Transverse colon (tissue), 4 donors: ENCODE measurements at regions not wholly inside any gene's neighbourhood (a gene's known extent, or its start where the extent isn't known, plus 50 kb on each side); places are given as distances from the start of the nearest gene placed in this dataset.

ENCODE experiments used
- DNase-seq: peaks from one replicate; pipeline ENCODE4 v3.0.0-alpha.2; 2019
- H3K27ac ChIP-seq, 4 donors: fragments of 200-600 bp; sonication (generic); 2 replicates each; pipeline ENCODE4 v1.5.1; 2016 to 2018; ENCODE audit warnings: inconsistent platforms in 4 of 4
- H3K27me3 ChIP-seq: fragments of 200-600 bp; sonication (generic); 2 replicates; pipeline ENCODE4 v1.5.1; 2017; ENCODE audit warnings: inconsistent platforms
- H3K36me3 ChIP-seq, 4 donors: fragments of 200-600 bp; sonication (generic); 2 replicates each; pipeline ENCODE4 v1.5.1; 2017 to 2019; ENCODE audit warnings: inconsistent platforms in 4 of 4
- H3K4me1 ChIP-seq, 4 donors: fragments of 200-600 bp; sonication (generic); 2 replicates each; pipeline ENCODE4 v1.5.1; 2017 to 2020; ENCODE audit warnings: inconsistent platforms in 4 of 4
- H3K4me3 ChIP-seq, 4 donors: fragments of 200-600 bp; sonication (generic); 1 replicate in 1 of 4; 2 replicates in 3 of 4; pipeline versions ENCODE4 v1.5.1 to v1.6.1; 2017 to 2019; ENCODE audit warnings: inconsistent platforms in 4 of 4
- H3K9me3 ChIP-seq, 2 donors: fragments of 200-600 bp; sonication (generic); 2 replicates each; pipeline ENCODE4 v1.5.1; 2017 to 2019; ENCODE audit warnings: inconsistent platforms in 2 of 2
- EP300 ChIP-seq: sonication (generic); formaldehyde crosslinking; IDR thresholded peaks from one replicate; pipeline ENCODE4 v1.6.1; 2017; ENCODE audit warnings: antibody characterized with exemption, low read depth
- POLR2A ChIP-seq: fragments of 450-650 bp; IDR thresholded peaks from one replicate; pipeline ENCODE4 v1.6.1; 2016; ENCODE audit warnings: antibody characterized with exemption, mild to moderate bottlenecking, moderate library complexity
- POLR2AphosphoS5 ChIP-seq, 3 donors: sonication (generic); formaldehyde crosslinking; IDR thresholded peaks; one replicate each; pipeline ENCODE4 v1.6.1; 2016; ENCODE audit warnings: antibody characterized with exemption in 3 of 3
- WGBS, 2 donors: methylation state at CpG; one replicate each; pipeline ENCODE4 v1.1.5; 2018; ENCODE audit warnings: low coverage in 1 of 2; 5-methylcytosine and 5-hydroxymethylcytosine counted together
- in situ Hi-C, 4 donors: fragments of 200-750 bp; cut with MboI; loops; one replicate each; pipeline versions ENCODE4 v1.15.0 to v1.15.1; 2017; ENCODE audit warnings: low sequenced_read_pairs in 3 of 4, low pct_ligation_motif_present in 1 of 4, low pct_unique_long_range_greater_than_20kb in 1 of 4
- intact Hi-C: fragments of 100-400 bp; cut with DNase I; formaldehyde crosslinking; loops from one replicate; pipeline ENCODE4 v1.15.1; 2023; ENCODE audit warnings: low total_unique reads
- TF ChIP-seq, protein P1 (sequence below), 5 experiments: fragments of 200-600 bp in 3 of 5; fragments of 450-650 bp in 2 of 5; sonication (generic) in 3 of 5; IDR thresholded peaks; 1 replicate in 2 of 5; 2 replicates in 3 of 5; pipeline ENCODE4 v1.5.1; 2016 to 2017; ENCODE audit warnings: antibody characterized with exemption in 5 of 5, inconsistent platforms in 3 of 5, mild to moderate bottlenecking in 2 of 5, moderate library complexity in 1 of 5

DNA sequence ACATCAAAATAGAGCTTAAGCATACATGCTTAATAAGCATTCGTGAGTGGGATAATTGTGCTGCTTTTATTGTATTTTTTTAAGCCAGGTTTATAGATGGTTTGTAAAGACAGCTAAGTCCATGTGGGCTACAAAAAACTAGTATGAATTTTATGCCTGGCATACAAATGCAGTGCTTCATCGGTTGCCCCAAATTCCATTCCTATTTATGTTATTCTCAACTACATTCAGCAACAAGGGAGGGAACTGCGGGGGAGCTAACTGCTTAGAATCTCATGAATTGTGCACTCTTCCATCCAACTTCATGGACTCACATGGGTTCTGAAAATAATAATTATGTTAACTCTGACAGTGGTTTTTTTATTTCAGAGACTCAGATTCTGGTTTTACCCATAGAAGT is 199.2 kb downstream of the FAM170A start:
- Histone ChIP-seq H3K36me3 (no peaks in the 10 kb centered on the region), H3K4me1 (no peaks in the 10 kb centered on the region), H3K4me3 (no peak overlapping the region), H3K27me3 (no peaks in the 10 kb centered on the region), H3K9me3 (no peaks in the 10 kb centered on the region), H3K27ac (no peak overlapping the region)
- no peak for DNase-seq
- WGBS, 2 donors, result 60% methylated on average over 1 to 3 of the region's 3 CpGs
- TF ChIP-seq POLR2AphosphoS5 (IDR thresholded peaks at IDR 0.05), result no peak
- intact Hi-C loops (no loop called here), in situ Hi-C loops (no loop called here)

DNA sequence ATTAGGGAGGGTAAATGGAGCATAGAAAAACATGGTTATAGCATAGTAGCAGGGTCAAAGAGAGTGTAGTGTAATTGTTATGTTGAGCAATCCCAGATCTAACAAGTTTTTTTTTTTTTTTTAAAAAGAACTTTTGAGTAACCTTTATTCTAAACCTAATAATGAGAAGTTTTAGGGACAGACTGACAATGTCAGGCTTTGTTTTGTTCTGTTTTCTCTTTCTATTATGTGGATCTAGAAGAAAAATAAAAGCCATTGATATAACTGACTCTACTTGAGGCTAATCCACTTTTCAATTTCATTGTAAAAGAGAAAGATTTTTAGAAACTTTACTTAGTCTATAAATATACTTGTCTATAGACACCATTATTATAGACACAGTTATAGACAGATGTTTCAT is 200.0 kb downstream of the FAM170A start:
- H3K9me3 ChIP-seq, result no peaks in the 10 kb centered on the region
- H3K4me3 ChIP-seq, result no peak overlapping the region
- TF ChIP-seq POLR2A (no peak), EP300 (no peak), POLR2AphosphoS5 (IDR thresholded peaks at IDR 0.05) (no peak)
- TF ChIP-seq, protein P1, sequence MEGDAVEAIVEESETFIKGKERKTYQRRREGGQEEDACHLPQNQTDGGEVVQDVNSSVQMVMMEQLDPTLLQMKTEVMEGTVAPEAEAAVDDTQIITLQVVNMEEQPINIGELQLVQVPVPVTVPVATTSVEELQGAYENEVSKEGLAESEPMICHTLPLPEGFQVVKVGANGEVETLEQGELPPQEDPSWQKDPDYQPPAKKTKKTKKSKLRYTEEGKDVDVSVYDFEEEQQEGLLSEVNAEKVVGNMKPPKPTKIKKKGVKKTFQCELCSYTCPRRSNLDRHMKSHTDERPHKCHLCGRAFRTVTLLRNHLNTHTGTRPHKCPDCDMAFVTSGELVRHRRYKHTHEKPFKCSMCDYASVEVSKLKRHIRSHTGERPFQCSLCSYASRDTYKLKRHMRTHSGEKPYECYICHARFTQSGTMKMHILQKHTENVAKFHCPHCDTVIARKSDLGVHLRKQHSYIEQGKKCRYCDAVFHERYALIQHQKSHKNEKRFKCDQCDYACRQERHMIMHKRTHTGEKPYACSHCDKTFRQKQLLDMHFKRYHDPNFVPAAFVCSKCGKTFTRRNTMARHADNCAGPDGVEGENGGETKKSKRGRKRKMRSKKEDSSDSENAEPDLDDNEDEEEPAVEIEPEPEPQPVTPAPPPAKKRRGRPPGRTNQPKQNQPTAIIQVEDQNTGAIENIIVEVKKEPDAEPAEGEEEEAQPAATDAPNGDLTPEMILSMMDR (IDR thresholded peaks at IDR 0.05), result no peak
- H3K4me1 ChIP-seq, result no peaks in the 10 kb centered on the region
- no peak overlapping the region for H3K27ac ChIP-seq
- no peaks in the 10 kb centered on the region for H3K27me3 ChIP-seq
- intact Hi-C loops (no loop called here), in situ Hi-C loops (no loop called here)
- H3K36me3 ChIP-seq, result no peaks in the 10 kb centered on the region
- no peak for DNase-seq

DNA sequence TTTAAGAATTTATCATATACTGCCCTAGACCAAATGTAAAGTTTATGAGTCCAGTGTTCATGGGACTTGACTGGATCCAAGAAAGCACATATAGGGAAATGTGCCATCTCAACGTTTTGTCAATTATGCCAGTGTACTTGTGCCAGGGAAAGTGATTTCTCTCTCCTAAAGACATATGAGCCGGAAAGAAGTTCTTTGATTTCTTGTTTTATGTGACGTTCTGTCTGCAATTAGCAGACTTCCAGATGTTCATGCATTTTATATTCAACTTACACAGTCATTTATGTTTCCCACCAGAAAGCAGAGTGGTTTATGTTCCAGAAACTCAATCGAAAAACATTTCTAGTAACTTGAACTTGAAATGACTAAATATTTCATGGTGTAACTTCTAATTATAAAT is 203.8 kb downstream of the FAM170A start:
- Histone ChIP-seq H3K27ac (no peak overlapping the region), H3K4me3 (no peak overlapping the region), H3K27me3 (no peaks in the 10 kb centered on the region), H3K9me3 (no peaks in the 10 kb centered on the region), H3K4me1 (no peaks in the 10 kb centered on the region), H3K36me3 (no peaks in the 10 kb centered on the region)
- 60 to 64% methylated on average over 4 of the region's 4 CpGs for WGBS, 2 donors
- intact Hi-C loops, result no loop called here
- TF ChIP-seq POLR2AphosphoS5 (IDR thresholded peaks at IDR 0.05), result no peak
- TF ChIP-seq EP300, result no peak
- no peak for TF ChIP-seq POLR2A
- TF ChIP-seq, protein P1 (IDR thresholded peaks at IDR 0.05), result no peak
- in situ Hi-C loops, result no loop called here
- no peak for DNase-seq

DNA sequence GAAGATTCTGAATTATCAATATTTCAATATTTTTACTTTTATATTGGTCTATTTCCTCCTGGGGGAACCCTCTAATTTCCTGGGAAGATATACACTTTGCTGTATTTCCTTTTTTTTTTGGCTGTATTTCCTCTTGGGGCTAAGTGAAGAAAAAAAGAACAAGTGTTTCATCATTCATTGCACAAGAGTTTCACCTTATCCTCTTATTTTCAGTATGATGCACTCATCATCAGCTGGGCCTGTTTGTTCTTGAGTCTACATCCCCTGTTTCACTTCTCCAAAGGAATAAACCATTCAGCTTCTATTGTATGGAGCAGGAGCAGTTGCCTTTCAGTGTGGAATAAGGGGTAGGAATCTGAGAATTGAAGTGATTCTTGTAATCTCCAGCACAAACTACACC is 210.8 kb downstream of the FAM170A start:
- in situ Hi-C loops, result no loop called here
- TF ChIP-seq, protein P1 (IDR thresholded peaks at IDR 0.05), result no peak
- TF ChIP-seq POLR2AphosphoS5 (IDR thresholded peaks at IDR 0.05) (no peak), POLR2A (no peak), EP300 (no peak)
- no peak overlapping the region for H3K4me3 ChIP-seq

DNA sequence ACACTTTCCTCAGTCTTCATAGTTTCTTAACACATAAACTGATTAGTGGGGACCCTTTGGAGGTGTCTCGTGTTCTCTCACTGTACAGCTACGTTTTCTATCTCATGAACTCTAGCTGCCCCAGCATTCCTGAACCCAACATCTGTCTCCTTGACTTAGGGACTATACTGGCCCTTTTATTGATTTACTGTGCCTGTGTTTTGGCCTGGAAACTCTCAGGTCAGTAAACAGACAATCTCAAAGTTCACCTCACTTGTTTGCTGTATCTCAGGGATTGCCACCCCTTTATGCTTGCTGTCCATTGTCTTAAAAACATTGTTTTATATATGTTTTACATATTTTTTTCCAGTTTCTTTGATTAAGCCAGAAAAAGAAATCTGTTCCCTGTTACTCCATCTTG is 222.8 kb downstream of the FAM170A start:
- WGBS, 2 donors, result 19 to 31% methylated on average over 2 of the region's 2 CpGs
- TF ChIP-seq, protein P1 (IDR thresholded peaks at IDR 0.05), result no peak
- TF ChIP-seq POLR2A, result no peak
- no peak for TF ChIP-seq EP300
- no peak for TF ChIP-seq POLR2AphosphoS5 (IDR thresholded peaks at IDR 0.05)

More for the DNA sequence above, 210.8 kb downstream of the FAM170A start:
- DNase-seq, result no peak
- intact Hi-C loops, result no loop called here
- no peak overlapping the region for H3K27ac ChIP-seq
- no peaks in the 10 kb centered on the region for H3K4me1 ChIP-seq
- no peaks in the 10 kb centered on the region for H3K9me3 ChIP-seq
- H3K36me3 ChIP-seq, result no peaks in the 10 kb centered on the region
- H3K27me3 ChIP-seq, result no peaks in the 10 kb centered on the region

More for the DNA sequence above, 222.8 kb downstream of the FAM170A start:
- no peaks in the 10 kb centered on the region for H3K36me3 ChIP-seq
- no peak overlapping the region for H3K27ac ChIP-seq
- no peaks in the 10 kb centered on the region for H3K27me3 ChIP-seq
- H3K4me1 ChIP-seq, result peaks cover 0 to 9% (median 4%) of the 10 kb centered on the region in 4 donors
- in situ Hi-C loops (no loop called here), intact Hi-C loops (no loop called here)
- DNase-seq, result no peak
- no peak overlapping the region for H3K4me3 ChIP-seq
- no peaks in the 10 kb centered on the region for H3K9me3 ChIP-seq
